ENCODE measurements at regions not wholly inside any gene's neighbourhood (a gene's known extent, or its start where the extent isn't known, plus 50 kb on each side); places are given as distances from the start of the nearest gene placed in this dataset.

DNA sequence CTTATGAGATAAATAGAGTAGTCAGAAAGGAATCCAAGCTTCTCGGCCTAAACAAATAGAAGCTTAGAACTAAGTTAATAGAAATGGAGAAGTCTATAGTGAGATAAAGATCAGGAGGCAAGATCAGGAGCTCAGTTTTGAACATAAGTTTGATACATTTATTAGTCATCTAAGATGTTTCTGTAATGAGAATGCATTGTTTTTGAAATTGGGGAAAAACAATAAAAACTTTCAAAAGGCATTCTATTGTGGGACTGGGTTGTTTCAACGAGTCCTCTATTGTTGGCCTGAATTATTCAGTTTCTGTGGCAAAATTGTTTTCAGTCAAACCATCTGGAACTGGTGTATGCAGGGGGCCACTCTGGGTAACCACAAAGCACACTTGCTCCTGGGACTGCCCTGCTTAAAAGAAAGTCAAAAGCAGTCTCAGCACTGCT is 181.0 kb upstream of the CLINT1 start:
- TF ChIP-seq, protein P1, sequence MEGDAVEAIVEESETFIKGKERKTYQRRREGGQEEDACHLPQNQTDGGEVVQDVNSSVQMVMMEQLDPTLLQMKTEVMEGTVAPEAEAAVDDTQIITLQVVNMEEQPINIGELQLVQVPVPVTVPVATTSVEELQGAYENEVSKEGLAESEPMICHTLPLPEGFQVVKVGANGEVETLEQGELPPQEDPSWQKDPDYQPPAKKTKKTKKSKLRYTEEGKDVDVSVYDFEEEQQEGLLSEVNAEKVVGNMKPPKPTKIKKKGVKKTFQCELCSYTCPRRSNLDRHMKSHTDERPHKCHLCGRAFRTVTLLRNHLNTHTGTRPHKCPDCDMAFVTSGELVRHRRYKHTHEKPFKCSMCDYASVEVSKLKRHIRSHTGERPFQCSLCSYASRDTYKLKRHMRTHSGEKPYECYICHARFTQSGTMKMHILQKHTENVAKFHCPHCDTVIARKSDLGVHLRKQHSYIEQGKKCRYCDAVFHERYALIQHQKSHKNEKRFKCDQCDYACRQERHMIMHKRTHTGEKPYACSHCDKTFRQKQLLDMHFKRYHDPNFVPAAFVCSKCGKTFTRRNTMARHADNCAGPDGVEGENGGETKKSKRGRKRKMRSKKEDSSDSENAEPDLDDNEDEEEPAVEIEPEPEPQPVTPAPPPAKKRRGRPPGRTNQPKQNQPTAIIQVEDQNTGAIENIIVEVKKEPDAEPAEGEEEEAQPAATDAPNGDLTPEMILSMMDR (IDR thresholded peaks at IDR 0.05), result no peak
- TF ChIP-seq POLR2AphosphoS5 (IDR thresholded peaks at IDR 0.05) (no peak), EP300 (IDR thresholded peaks at IDR 0.05) (no peak), POLR2A (IDR thresholded peaks at IDR 0.05; ENCODE audit: low read depth) (no peak)

Data from esophagus muscularis mucosa (tissue), 4 donors.